ENCODE measurements at regions not wholly inside any gene's neighbourhood (a gene's known extent, or its start where the extent isn't known, plus 50 kb on each side); places are given as distances from the start of the nearest gene placed in this dataset.

DNA sequence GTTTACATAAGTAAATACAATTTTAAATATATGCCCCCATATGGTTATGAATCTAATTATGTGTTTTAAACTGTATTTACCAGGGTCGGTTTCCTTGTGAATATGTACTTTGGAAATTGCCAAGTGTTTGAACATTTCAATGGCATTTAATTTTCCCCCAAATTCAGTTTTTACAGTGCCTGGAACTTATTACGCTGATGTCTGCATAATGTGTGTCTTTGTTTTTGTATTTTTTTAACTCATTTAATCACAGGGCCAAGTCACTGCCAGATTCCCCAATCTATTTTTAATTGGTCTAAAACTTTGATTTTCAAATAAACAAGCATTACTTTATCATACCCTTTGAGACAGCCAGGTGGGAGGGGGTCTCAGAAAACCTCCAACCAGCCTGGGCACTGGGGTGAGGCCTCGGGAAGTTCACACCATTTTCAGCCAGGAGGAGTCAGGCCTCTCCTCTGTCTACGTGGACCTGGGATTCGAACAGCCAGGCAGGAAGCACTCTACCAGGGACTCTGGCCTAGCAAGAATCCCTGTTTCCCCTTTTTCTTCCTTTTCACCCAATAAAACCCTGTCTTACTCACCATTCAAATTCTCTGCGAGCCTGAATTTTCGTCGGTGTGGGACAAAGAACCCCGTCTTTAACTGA lies 151.5 kb upstream of the COL1A2 start:
- WGBS, 2 donors: 87 to 89% methylated on average over 9 of the region's 9 CpGs

DNA sequence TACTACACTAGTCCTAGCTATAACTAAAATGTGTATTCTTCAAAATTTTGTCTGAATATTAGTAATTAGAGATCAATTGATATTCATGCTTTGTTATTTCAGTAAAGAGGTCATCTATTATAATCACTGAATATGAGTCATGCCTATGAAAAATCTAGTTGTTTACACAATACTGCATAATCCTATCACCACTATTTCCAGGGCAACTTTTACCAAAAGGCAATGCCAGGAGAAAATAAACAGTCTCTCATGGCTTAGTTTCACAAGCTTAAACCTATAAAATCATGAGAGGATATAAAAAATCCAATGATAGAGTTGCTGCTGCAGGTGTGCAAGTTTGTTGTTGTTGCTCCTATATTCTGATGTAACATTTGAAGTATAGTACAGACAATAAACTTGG lies 149.9 kb upstream of the COL1A2 start:
- Histone ChIP-seq H3K4me3 (no peak overlapping the region), H3K27me3 (no peaks in the 10 kb centered on the region), H3K9me3 (no peaks in the 10 kb centered on the region), H3K27ac (no peak overlapping the region), H3K36me3 (replicated peaks in 1 of 2; ENCODE audit: insufficient read depth in 1 of 2, low read depth in 2 of 2) (no peaks in the 10 kb centered on the region), H3K4me1 (no peaks in the 10 kb centered on the region)
- TF ChIP-seq, protein P1, sequence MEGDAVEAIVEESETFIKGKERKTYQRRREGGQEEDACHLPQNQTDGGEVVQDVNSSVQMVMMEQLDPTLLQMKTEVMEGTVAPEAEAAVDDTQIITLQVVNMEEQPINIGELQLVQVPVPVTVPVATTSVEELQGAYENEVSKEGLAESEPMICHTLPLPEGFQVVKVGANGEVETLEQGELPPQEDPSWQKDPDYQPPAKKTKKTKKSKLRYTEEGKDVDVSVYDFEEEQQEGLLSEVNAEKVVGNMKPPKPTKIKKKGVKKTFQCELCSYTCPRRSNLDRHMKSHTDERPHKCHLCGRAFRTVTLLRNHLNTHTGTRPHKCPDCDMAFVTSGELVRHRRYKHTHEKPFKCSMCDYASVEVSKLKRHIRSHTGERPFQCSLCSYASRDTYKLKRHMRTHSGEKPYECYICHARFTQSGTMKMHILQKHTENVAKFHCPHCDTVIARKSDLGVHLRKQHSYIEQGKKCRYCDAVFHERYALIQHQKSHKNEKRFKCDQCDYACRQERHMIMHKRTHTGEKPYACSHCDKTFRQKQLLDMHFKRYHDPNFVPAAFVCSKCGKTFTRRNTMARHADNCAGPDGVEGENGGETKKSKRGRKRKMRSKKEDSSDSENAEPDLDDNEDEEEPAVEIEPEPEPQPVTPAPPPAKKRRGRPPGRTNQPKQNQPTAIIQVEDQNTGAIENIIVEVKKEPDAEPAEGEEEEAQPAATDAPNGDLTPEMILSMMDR (IDR thresholded peaks at IDR 0.05): no peak
- TF ChIP-seq POLR2A (IDR thresholded peaks at IDR 0.05): no peak
- intact Hi-C loops (cut with DNase I): no loop called here
- DNase-seq (no peak), ATAC-seq (no peak)

More for the DNA sequence above, 151.5 kb upstream of the COL1A2 start:
- no peaks in the 10 kb centered on the region for H3K9me3 ChIP-seq
- H3K36me3 ChIP-seq (replicated peaks in 1 of 2; ENCODE audit: insufficient read depth in 1 of 2, low read depth in 2 of 2): no peaks in the 10 kb centered on the region
- no peak overlapping the region for H3K4me3 ChIP-seq
- intact Hi-C loops (cut with DNase I): no loop called here
- no peaks in the 10 kb centered on the region for H3K4me1 ChIP-seq
- DNase-seq (no peak), ATAC-seq (no peak)
- H3K27ac ChIP-seq: no peak overlapping the region
- TF ChIP-seq, protein P1 (IDR thresholded peaks at IDR 0.05): no peak
- no peak for TF ChIP-seq POLR2A (IDR thresholded peaks at IDR 0.05)
- H3K27me3 ChIP-seq: no peaks in the 10 kb centered on the region

DNA sequence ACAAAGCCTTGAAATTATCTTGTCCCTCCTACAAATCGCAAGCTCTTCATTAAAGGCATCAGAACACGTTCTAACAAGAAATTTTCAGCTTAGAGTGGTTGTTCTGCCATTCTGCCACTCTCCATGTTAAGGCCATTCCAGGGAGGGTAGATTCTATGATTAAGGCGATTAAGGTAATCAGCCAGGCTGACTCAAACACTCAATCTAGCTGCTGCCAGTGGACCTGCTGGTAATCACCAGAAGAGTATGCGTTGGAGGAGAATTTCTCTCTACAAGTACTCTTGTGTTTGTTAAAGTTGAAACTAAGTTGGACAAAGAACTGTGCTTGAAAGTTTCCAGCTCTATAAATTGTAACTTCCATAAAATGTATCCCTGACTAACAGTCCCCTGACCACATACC lies 149.2 kb upstream of the COL1A2 start:
- intact Hi-C loops (cut with DNase I): no loop called here

DNA sequence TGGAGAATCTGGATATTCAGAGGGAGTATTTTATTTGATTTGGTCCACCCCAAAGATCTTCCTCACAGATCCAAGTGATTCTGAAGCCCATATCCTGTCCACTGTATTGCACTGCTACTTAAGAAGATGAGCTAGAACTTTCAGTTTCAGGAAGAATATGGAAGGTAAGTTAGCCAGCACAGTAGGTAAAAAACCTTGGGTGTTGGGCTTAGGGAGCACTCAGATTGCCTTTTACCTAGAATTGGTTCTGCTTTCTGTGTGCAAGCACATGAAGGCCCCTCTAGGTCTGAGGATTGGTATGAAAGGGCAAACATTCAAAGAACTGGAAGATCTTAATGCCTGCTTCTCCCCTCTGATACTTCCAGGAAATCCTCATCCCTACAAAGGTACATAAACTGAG lies 146.7 kb upstream of the COL1A2 start:
- intact Hi-C loops (cut with DNase I): no loop called here
- ATAC-seq (no peak), DNase-seq (no peak)
- Histone ChIP-seq H3K9me3 (no peaks in the 10 kb centered on the region), H3K27ac (no peak overlapping the region), H3K4me3 (no peak overlapping the region), H3K27me3 (no peaks in the 10 kb centered on the region), H3K4me1 (no peaks in the 10 kb centered on the region), H3K36me3 (replicated peaks in 1 of 2; ENCODE audit: insufficient read depth in 1 of 2, low read depth in 2 of 2) (no peaks in the 10 kb centered on the region)
- TF ChIP-seq POLR2A (IDR thresholded peaks at IDR 0.05): no peak
- TF ChIP-seq, protein P1 (IDR thresholded peaks at IDR 0.05): no peak

More for the DNA sequence above, 149.2 kb upstream of the COL1A2 start:
- no peak overlapping the region for H3K4me3 ChIP-seq
- H3K36me3 ChIP-seq (replicated peaks in 1 of 2; ENCODE audit: insufficient read depth in 1 of 2, low read depth in 2 of 2): no peaks in the 10 kb centered on the region
- no peak for TF ChIP-seq POLR2A (IDR thresholded peaks at IDR 0.05)
- TF ChIP-seq, protein P1 (IDR thresholded peaks at IDR 0.05): no peak
- ATAC-seq (no peak), DNase-seq (no peak)
- H3K4me1 ChIP-seq: no peaks in the 10 kb centered on the region
- H3K9me3 ChIP-seq: no peaks in the 10 kb centered on the region
- 84 to 91% methylated on average over 4 of the region's 4 CpGs for WGBS, 2 donors
- no peaks in the 10 kb centered on the region for H3K27me3 ChIP-seq
- no peak overlapping the region for H3K27ac ChIP-seq

DNA sequence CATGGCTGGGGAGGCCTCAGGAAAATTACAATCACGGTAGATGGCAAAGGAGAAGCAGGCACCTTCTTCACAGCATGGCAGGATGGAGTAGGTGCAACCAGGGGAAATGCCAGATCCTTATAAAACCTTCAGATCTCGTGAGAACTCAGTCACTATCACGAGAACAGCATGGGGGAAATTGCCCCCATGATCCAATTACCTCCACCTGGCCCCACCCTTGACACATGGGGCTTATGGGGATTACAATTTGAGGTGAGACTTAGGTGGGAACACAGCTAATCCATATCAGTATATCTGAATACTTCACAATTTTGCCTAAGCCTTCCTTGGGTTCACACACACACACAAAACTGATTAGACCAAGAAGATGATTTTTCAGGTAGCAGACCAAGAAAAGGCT lies 145.1 kb upstream of the COL1A2 start:
- H3K4me1 ChIP-seq: no peaks in the 10 kb centered on the region
- H3K9me3 ChIP-seq: no peaks in the 10 kb centered on the region
- no peak for DNase-seq
- H3K27me3 ChIP-seq: no peaks in the 10 kb centered on the region
- WGBS, 2 donors: 85 to 87% methylated on average over 3 of the region's 3 CpGs
- H3K27ac ChIP-seq: no peak overlapping the region
- intact Hi-C loops (cut with DNase I): no loop called here
- H3K36me3 ChIP-seq (replicated peaks in 1 of 2; ENCODE audit: insufficient read depth in 1 of 2, low read depth in 2 of 2): no peaks in the 10 kb centered on the region
- no peak for TF ChIP-seq POLR2A (IDR thresholded peaks at IDR 0.05)
- TF ChIP-seq, protein P1 (IDR thresholded peaks at IDR 0.05): no peak
- no peak for ATAC-seq
- no peak overlapping the region for H3K4me3 ChIP-seq
